ENCODE measurements at regions not wholly inside any gene's neighbourhood (a gene's known extent, or its start where the extent isn't known, plus 50 kb on each side); places are given as distances from the start of the nearest gene placed in this dataset.

DNA sequence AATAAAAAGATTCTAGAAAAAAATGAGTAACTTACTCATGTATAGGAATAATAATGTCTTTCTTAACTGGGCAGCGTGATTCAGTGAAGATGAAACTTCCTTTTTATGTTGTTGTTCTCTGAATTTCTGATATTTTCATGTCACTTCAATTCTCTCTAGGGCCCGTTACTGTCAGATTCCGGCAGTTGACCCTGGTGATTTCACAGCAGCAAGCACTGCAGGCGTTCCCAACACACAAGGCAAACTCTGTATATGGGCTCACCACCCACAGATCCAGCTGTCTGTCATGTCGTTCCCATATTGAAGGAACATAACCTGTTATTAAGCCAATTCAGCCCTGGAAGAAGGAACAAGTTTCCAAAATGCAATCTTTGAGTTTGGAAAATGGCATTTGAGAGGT lies 288.3 kb upstream of the GALNTL6 start:
- TF ChIP-seq, protein P1, sequence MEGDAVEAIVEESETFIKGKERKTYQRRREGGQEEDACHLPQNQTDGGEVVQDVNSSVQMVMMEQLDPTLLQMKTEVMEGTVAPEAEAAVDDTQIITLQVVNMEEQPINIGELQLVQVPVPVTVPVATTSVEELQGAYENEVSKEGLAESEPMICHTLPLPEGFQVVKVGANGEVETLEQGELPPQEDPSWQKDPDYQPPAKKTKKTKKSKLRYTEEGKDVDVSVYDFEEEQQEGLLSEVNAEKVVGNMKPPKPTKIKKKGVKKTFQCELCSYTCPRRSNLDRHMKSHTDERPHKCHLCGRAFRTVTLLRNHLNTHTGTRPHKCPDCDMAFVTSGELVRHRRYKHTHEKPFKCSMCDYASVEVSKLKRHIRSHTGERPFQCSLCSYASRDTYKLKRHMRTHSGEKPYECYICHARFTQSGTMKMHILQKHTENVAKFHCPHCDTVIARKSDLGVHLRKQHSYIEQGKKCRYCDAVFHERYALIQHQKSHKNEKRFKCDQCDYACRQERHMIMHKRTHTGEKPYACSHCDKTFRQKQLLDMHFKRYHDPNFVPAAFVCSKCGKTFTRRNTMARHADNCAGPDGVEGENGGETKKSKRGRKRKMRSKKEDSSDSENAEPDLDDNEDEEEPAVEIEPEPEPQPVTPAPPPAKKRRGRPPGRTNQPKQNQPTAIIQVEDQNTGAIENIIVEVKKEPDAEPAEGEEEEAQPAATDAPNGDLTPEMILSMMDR (IDR thresholded peaks at IDR 0.05) = no peak
- no peak for TF ChIP-seq POLR2A (IDR thresholded peaks at IDR 0.05)
- no peak for TF ChIP-seq POLR2AphosphoS5 (IDR thresholded peaks at IDR 0.05)

Measured in breast epithelium (tissue), 3 donors.